GM20000 (cell line): ENCODE measurements at regions not wholly inside any gene's neighbourhood (a gene's known extent, or its start where the extent isn't known, plus 50 kb on each side); places are given as distances from the start of the nearest gene placed in this dataset.

Experiments used
- DNase-seq: peaks from one replicate; pipeline ENCODE4 v3.0.0; 2012; ENCODE audit warnings: low spot score
- TF ChIP-seq, protein P1 (sequence below): IDR thresholded peaks from 2 replicates; pipeline ENCODE4 v1.5.1; 2012; ENCODE audit warnings: mild to moderate bottlenecking, control low read depth; ENCODE audit errors: extremely low read depth, missing control alignments

DNA sequence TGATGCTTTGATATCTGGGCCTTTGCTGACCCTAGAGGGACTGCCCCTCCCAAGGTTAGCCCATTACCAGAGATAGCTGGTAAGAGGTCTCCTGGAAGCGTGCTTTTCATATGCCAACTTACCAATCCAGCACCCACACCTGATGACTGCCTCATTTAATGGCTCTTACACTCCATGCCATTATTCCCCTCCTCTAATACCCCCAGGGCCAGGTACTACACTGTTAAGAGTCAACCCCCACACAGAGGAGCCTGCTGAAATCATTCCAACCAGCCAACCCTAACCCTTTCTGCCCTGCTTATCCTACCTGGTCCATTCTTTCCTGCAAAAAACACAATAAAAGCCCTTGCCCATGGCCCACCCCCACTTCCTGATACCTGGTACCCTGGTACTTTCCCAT, 736.8 kb upstream of the SLC35B3 start:
- TF ChIP-seq, protein P1, sequence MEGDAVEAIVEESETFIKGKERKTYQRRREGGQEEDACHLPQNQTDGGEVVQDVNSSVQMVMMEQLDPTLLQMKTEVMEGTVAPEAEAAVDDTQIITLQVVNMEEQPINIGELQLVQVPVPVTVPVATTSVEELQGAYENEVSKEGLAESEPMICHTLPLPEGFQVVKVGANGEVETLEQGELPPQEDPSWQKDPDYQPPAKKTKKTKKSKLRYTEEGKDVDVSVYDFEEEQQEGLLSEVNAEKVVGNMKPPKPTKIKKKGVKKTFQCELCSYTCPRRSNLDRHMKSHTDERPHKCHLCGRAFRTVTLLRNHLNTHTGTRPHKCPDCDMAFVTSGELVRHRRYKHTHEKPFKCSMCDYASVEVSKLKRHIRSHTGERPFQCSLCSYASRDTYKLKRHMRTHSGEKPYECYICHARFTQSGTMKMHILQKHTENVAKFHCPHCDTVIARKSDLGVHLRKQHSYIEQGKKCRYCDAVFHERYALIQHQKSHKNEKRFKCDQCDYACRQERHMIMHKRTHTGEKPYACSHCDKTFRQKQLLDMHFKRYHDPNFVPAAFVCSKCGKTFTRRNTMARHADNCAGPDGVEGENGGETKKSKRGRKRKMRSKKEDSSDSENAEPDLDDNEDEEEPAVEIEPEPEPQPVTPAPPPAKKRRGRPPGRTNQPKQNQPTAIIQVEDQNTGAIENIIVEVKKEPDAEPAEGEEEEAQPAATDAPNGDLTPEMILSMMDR, result no peak
- no peak for DNase-seq

DNA sequence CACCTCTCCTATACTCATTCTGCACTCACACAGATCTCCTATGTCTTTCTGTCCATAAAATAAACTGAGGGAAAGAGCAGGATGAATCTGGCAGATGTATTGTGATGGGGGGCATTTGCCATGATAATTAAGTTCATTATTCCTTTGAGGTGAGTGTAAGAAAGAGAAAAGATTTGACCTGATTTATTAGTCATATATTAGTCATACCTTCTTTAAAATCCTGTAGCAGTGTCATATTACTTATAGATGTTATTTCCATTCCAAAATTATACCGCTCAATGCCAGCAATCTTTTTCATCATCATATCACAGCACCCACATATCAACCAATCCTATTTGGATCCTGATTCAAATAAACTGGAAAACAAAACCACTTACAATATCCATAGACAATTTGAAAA, 733.3 kb upstream of the SLC35B3 start:
- no peak for DNase-seq
- TF ChIP-seq, protein P1, result no peak

DNA sequence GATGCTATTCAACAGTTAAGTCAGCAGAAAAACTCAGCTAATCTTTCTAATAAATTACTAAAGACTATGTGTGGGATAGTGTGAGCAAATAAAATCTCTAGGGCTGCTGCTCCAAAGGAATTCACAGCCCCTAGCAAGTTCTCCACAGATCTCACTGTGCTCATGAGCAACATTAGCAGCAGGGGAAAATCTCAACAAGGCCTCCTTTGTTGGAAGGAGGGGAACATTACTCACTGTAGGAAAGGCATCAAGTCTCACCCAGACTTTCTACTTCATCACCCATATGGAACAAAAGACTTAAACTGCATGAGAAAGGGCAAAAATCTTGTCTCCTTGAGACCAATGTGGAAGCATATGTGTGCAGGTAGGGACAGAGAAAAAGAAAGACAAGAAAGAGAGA, 726.4 kb upstream of the SLC35B3 start:
- TF ChIP-seq, protein P1, result no peak
- DNase-seq, result no peak

DNA sequence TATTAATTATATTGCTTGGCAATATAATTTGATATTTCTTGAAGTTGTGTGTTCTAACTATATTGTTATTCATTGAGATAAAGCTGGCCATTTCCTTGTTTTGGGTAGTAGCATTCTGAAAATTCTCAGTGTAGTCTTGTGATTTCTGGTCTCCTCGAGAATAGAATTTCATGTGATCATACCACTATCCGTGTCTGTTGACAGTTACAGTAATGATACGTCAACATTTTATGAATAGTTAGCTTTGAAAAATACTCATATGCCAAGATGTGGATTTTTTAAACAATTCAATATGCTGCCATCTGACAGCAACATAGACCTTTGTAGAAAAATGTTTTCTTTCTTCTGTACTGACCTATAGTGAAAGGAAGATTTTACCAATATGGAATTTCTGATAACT, 723.7 kb upstream of the SLC35B3 start:
- TF ChIP-seq, protein P1, result no peak
- DNase-seq, result no peak

DNA sequence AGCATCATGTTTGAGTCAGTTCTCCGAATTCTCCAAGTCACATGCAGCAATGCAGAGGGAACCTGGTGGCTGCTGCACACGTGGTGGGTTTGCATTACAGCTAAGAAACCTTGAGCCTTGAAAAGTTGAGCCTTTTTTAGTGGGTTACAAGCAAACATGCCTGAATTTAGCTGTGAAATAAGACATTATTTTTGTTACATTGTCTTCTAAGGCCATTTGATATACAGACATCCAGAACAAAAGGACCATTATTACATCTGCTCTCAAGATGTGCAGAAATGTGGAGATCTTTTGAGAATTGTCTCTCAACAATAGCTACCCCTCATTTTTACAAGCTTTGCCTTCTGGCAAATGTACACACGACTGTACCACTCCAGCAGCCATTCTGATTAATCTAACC, 720.5 kb upstream of the SLC35B3 start:
- TF ChIP-seq, protein P1, result no peak
- no peak for DNase-seq

DNA sequence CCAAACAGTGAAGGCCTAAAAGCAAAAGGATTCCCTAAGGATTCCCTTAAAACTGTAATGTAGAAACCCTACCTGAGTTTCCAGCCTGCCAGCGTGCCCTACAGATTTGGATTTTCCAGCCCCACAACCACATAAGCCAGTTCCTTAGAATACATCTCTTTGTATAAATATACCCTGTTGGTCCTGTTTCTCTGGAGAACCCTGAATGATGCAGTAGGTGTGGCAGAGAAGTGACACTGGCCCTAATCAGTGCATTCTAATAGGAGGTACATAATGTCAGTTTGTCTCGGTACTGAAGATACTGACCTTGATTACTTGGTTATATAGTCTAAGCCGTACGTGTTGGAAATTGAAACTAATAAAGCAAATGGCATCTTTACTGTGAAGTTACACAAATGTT, 707.8 kb upstream of the SLC35B3 start:
- DNase-seq, result no peak
- TF ChIP-seq, protein P1, result no peak

DNA sequence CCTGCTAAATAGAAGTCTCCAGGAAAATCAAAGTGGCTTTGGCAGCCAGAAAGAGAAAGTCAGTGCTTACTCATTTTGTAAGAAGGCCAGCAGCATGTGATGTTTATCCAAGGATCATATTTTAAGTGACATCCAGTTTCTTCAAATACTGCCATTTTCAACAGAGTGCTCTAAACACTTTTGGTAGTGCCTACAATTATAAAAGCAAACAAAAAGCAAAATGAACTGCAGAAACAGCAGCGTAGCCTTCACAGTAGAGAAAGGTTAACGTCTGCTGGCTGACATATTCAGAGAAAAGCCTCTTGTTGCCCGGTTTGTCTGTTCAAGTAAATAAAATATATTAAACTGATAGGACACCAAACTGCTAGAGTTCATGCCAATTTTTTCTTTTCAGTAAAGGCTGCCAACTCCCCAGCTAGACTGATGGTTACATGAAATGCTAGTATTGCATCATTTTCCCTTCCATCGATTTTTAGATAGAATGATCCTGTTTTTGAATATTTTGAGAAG, 705.7 kb upstream of the SLC35B3 start:
- TF ChIP-seq, protein P1, result no peak
- DNase-seq, result no peak
